Suprapubic skin (tissue), 4 donors: ENCODE measurements at regions not wholly inside any gene's neighbourhood (a gene's known extent, or its start where the extent isn't known, plus 50 kb on each side); places are given as distances from the start of the nearest gene placed in this dataset.

Source experiments
- DNase-seq, 2 donors: peaks; one replicate each; pipeline ENCODE4 v3.0.0-alpha.2; 2019; ENCODE audit warnings: low spot score in 2 of 2
- H3K27ac ChIP-seq: fragments of 200-600 bp; sonication (generic); one replicate; pipeline ENCODE4 v1.5.1; 2019
- H3K27me3 ChIP-seq: fragments of 200-600 bp; sonication (generic); one replicate; pipeline ENCODE4 v1.5.1; 2019
- H3K36me3 ChIP-seq: fragments of 200-600 bp; sonication (generic); one replicate; pipeline ENCODE4 v1.5.1; 2019
- H3K4me1 ChIP-seq: fragments of 200-600 bp; sonication (generic); one replicate; pipeline ENCODE4 v1.5.1; 2019
- H3K4me3 ChIP-seq: fragments of 200-600 bp; sonication (generic); one replicate; pipeline ENCODE4 v1.5.1; 2019; ENCODE audit warnings: mild to moderate bottlenecking
- H3K9me3 ChIP-seq: fragments of 200-600 bp; sonication (generic); one replicate; pipeline ENCODE4 v1.5.1; 2019
- CTCF ChIP-seq, 2 donors: fragments of 200-600 bp in 1 of 2; fragments of 450-650 bp in 1 of 2; sonication (generic) in 1 of 2; IDR thresholded peaks; one replicate each; pipeline ENCODE4 v1.5.1; 2016 to 2019; ENCODE audit warnings: antibody characterized with exemption in 2 of 2, mild to moderate bottlenecking in 1 of 2, moderate library complexity in 1 of 2
- EP300 ChIP-seq: sonication (generic); formaldehyde crosslinking; IDR thresholded peaks from one replicate; pipeline ENCODE4 v1.6.1; 2017; ENCODE audit warnings: antibody characterized with exemption
- POLR2A ChIP-seq, 2 donors: fragments of 450-650 bp; IDR thresholded peaks; one replicate each; pipeline ENCODE4 v1.6.1; 2017; ENCODE audit warnings: antibody characterized with exemption in 2 of 2, mild to moderate bottlenecking in 2 of 2, moderate library complexity in 2 of 2
- POLR2AphosphoS5 ChIP-seq, 3 donors: sonication (generic); formaldehyde crosslinking; IDR thresholded peaks; one replicate each; pipeline ENCODE4 v1.6.1; 2017; ENCODE audit warnings: antibody characterized with exemption in 3 of 3
- WGBS: methylation state at CpG from one replicate; pipeline ENCODE4 v1.1.5; 2018; 5-methylcytosine and 5-hydroxymethylcytosine counted together

- WGBS: 71% methylated on average over 7 of the region's 7 CpGs
- Histone ChIP-seq H3K36me3 (no peaks in the 10 kb centered on the region), H3K9me3 (peaks cover 13% of the 10 kb centered on the region), H3K4me3 (no peak overlapping the region), H3K27me3 (no peaks in the 10 kb centered on the region), H3K4me1 (no peaks in the 10 kb centered on the region), H3K27ac (no peak overlapping the region)
- no peak for TF ChIP-seq CTCF (IDR thresholded peaks at IDR 0.05)
- no peak for TF ChIP-seq POLR2A (IDR thresholded peaks at IDR 0.05)
- TF ChIP-seq EP300: no peak
- TF ChIP-seq POLR2AphosphoS5 (IDR thresholded peaks at IDR 0.05): no peak
- no peak for DNase-seq
Measured at GRCh38 chr13:106337096-106337850, 198.2 kb downstream of the EFNB2 start.

GRCh38 chr13:106336668-106337067, 198.8 kb downstream of the EFNB2 start:
- no peak for DNase-seq
- no peak for TF ChIP-seq CTCF (IDR thresholded peaks at IDR 0.05)
- TF ChIP-seq POLR2AphosphoS5 (IDR thresholded peaks at IDR 0.05): no peak
- TF ChIP-seq EP300: no peak
- TF ChIP-seq POLR2A (IDR thresholded peaks at IDR 0.05): no peak
- H3K36me3 ChIP-seq: no peaks in the 10 kb centered on the region
- H3K27ac ChIP-seq: no peak overlapping the region
- H3K9me3 ChIP-seq: peaks cover 13% of the 10 kb centered on the region
- no peaks in the 10 kb centered on the region for H3K27me3 ChIP-seq
- 94% methylated on average over 7 of the region's 7 CpGs for WGBS
- H3K4me3 ChIP-seq: no peak overlapping the region
- H3K4me1 ChIP-seq: no peaks in the 10 kb centered on the region

GRCh38 chr13:106332621-106333020, 202.8 kb downstream of the EFNB2 start:
- no peak for DNase-seq
- Histone ChIP-seq H3K36me3 (no peaks in the 10 kb centered on the region), H3K9me3 (no peaks in the 10 kb centered on the region), H3K27ac (no peak overlapping the region), H3K4me1 (no peaks in the 10 kb centered on the region), H3K4me3 (no peak overlapping the region), H3K27me3 (no peaks in the 10 kb centered on the region)
- WGBS: 77% methylated on average over 4 of the region's 4 CpGs
- TF ChIP-seq POLR2AphosphoS5 (IDR thresholded peaks at IDR 0.05): no peak
- TF ChIP-seq EP300: no peak
- TF ChIP-seq CTCF (IDR thresholded peaks at IDR 0.05): no peak
- no peak for TF ChIP-seq POLR2A (IDR thresholded peaks at IDR 0.05)

GRCh38 chr13:106331116-106331515, 204.3 kb downstream of the EFNB2 start:
- no peak for TF ChIP-seq POLR2A (IDR thresholded peaks at IDR 0.05)
- no peak for DNase-seq
- H3K27ac ChIP-seq: no peak overlapping the region
- no peaks in the 10 kb centered on the region for H3K9me3 ChIP-seq
- WGBS: 94% methylated on average over 4 of the region's 4 CpGs
- no peaks in the 10 kb centered on the region for H3K36me3 ChIP-seq
- no peaks in the 10 kb centered on the region for H3K4me1 ChIP-seq
- H3K4me3 ChIP-seq: no peak overlapping the region
- H3K27me3 ChIP-seq: no peaks in the 10 kb centered on the region

- 84% methylated on average over 5 of the region's 5 CpGs for WGBS
- TF ChIP-seq EP300 (no peak), CTCF (IDR thresholded peaks at IDR 0.05) (no peak), POLR2A (IDR thresholded peaks at IDR 0.05) (no peak), POLR2AphosphoS5 (IDR thresholded peaks at IDR 0.05) (no peak)
- Histone ChIP-seq H3K9me3 (no peaks in the 10 kb centered on the region), H3K27ac (no peak overlapping the region), H3K4me3 (no peak overlapping the region), H3K36me3 (no peaks in the 10 kb centered on the region), H3K4me1 (no peaks in the 10 kb centered on the region), H3K27me3 (no peaks in the 10 kb centered on the region)
- no peak for DNase-seq
Measured at GRCh38 chr13:106329941-106330340, 205.5 kb downstream of the EFNB2 start.

- no peaks in the 10 kb centered on the region for H3K36me3 ChIP-seq
- no peaks in the 10 kb centered on the region for H3K27me3 ChIP-seq
- TF ChIP-seq POLR2AphosphoS5 (IDR thresholded peaks at IDR 0.05): no peak
- TF ChIP-seq POLR2A (IDR thresholded peaks at IDR 0.05): no peak
- 92% methylated on average over 4 of the region's 4 CpGs for WGBS
- H3K4me1 ChIP-seq: no peaks in the 10 kb centered on the region
- H3K9me3 ChIP-seq: peaks cover 11% of the 10 kb centered on the region
- no peak overlapping the region for H3K27ac ChIP-seq
- no peak for DNase-seq
- no peak overlapping the region for H3K4me3 ChIP-seq
Measured at GRCh38 chr13:106326751-106327150, 208.7 kb downstream of the EFNB2 start.
